Amniotic epithelial cell (primary cell): ENCODE measurements at regions not wholly inside any gene's neighbourhood (a gene's known extent, or its start where the extent isn't known, plus 50 kb on each side); places are given as distances from the start of the nearest gene placed in this dataset.
A peak's percentile ranks its signal among the peaks of the same experiment; 100 is the strongest.
"Not testable (repeated sequence)": the region's sequence is repeated elsewhere in the genome, so short reads cannot be mapped to it uniquely, and the experiment has no call there.

Source experiments
- DNase-seq: peaks from one replicate; pipeline ENCODE4 v3.0.0-alpha.2; 2010; ENCODE audit warnings: low read depth

- DNase-seq, result no peak
Measured at GRCh38 chr6:10177704-10178103, 237.2 kb downstream of the TFAP2A start.

- DNase-seq, result no peak
Measured at GRCh38 chr6:10175362-10175761, 239.5 kb downstream of the TFAP2A start.

GRCh38 chr6:10174761-10175160 lies 240.1 kb downstream of the TFAP2A start:
- DNase-seq, result no peak

- no peak for DNase-seq
Measured at GRCh38 chr6:10174056-10174455, 240.8 kb downstream of the TFAP2A start.

- not testable (repeated sequence) for DNase-seq
Measured at GRCh38 chr6:10171706-10172105, 243.2 kb downstream of the TFAP2A start.

GRCh38 chr6:10170816-10171215 lies 244.1 kb downstream of the TFAP2A start:
- no peak for DNase-seq

- DNase-seq, result no peak
Measured at GRCh38 chr6:10166031-10166430, 248.8 kb downstream of the TFAP2A start.

GRCh38 chr6:10163203-10163962 lies 251.5 kb downstream of the TFAP2A start:
- DNase-seq, result no peak

- DNase-seq, result no peak
Measured at GRCh38 chr6:10156875-10157274, 258.0 kb downstream of the TFAP2A start.

GRCh38 chr6:10154251-10154650 lies 260.6 kb downstream of the TFAP2A start:
- no peak for DNase-seq

GRCh38 chr6:10151144-10151915 lies 263.5 kb downstream of the TFAP2A start:
- DNase-seq, result peak; percentile 7

- no peak for DNase-seq
Measured at GRCh38 chr6:10149603-10150002, 265.3 kb downstream of the TFAP2A start.

- DNase-seq, result peak; percentile 41
Measured at GRCh38 chr6:10146715-10147451, 268.0 kb downstream of the TFAP2A start.

- no peak for DNase-seq
Measured at GRCh38 chr6:10144772-10145171, 270.1 kb downstream of the TFAP2A start.

- DNase-seq, result peak; percentile 7
Measured at GRCh38 chr6:10141746-10142443, 273.0 kb downstream of the TFAP2A start.

GRCh38 chr6:10140824-10141223 lies 274.1 kb downstream of the TFAP2A start:
- no peak for DNase-seq

- no peak for DNase-seq
Measured at GRCh38 chr6:10140136-10140535, 274.7 kb downstream of the TFAP2A start.

GRCh38 chr6:10138917-10139316 lies 276.0 kb downstream of the TFAP2A start:
- peak; percentile 52 for DNase-seq

GRCh38 chr6:10136636-10137035 lies 278.2 kb downstream of the TFAP2A start:
- DNase-seq, result no peak

GRCh38 chr6:10134185-10134584 lies 280.7 kb downstream of the TFAP2A start:
- DNase-seq, result not testable (repeated sequence)

- DNase-seq, result no peak
Measured at GRCh38 chr6:10128721-10129120, 286.2 kb downstream of the TFAP2A start.

- no peak for DNase-seq
Measured at GRCh38 chr6:10122164-10122563, 292.7 kb downstream of the TFAP2A start.
